GM18870 (cell line): ENCODE measurements at regions not wholly inside any gene's neighbourhood (a gene's known extent, or its start where the extent isn't known, plus 50 kb on each side); places are given as distances from the start of the nearest gene placed in this dataset.
"Not testable (repeated sequence)": the region's sequence is repeated elsewhere in the genome, so short reads cannot be mapped to it uniquely, and the experiment has no call there.

Source experiments
- ATAC-seq: cut with Tn5 transposase; IDR thresholded peaks from one replicate; pipeline ENCODE4 v1.9.1; 2021; ENCODE audit warnings: moderate library complexity; ENCODE audit not compliant: unreplicated experiment

DNA sequence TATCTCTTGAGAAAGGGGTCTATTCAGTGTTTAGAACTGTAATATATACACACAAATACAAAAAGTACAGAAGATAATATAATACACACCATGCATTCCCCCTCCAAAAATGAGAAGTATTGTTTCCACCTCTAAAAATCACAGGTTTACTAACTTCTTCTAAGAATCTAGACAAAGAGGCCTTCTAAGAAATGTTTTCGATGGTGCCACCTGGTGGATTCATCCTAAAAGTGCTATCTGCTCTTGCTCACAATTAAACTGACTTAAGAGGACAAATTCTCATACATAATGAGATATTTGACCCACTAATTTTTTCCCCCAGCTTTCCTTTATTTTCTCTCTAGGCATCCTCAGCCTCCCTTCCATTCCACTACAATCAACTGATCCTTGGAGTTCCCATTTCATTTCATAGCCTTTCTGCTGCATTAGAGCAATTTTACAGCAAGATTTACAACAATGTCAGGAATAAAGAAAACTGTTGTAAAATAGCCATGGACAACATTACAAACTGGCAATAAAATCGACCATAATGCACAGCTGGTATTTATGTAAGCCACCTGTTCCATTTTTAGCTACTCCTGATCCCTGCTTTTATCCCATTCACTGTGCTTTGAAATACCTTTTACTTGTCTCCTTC is 124.6 kb downstream of the ARRDC4 start:
- no peak for ATAC-seq

DNA sequence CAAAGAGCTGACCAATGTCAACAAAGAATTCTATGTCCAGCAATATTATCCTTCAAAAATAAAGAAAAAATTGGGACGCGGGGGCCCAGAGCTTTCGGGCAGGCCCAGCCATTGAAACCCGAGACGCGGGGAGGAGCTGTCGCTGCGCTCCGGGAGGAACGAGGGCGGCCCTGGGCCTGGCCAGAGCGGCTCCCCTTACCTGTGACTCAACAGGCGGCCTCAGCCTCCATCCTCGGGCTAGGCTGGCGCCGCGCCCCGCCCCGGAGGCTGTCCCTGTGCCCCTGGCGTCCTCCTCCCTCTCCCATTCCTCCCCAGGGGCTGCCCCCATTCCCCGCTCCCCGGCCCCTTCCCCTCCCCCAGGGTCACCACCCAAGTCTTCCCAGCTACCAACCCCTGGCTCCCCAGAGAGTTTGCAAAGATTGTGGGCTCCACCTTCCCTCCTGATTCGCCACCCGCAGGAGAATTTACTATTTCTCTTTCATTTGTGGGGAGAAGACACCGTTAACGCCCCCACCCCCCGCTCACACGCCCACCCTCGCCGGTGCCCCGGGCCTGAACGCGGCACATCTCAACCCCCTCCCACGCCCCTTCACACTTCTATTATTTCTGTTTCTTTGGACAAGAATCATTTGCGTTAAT is 127.9 kb downstream of the ARRDC4 start:
- not testable (repeated sequence) for ATAC-seq

DNA sequence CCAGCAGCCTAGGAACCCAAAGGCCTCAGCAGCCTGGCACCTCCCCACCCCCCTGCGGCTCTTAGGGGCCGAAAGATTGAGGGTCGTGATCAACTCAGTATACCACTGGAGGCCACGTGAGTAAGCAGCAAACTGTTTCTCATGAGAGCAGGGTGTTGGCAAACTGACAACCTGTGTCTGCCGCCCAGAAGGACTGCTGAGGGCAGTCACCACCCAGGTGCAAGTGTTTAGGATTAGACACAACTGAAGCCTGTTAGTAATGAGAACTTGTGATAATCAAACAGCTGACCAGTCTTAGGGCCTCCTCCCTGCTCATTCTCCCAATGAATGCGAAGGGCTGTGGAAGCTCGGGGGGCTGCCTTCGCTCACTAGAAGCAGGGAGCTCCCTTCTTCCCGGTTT is 128.8 kb downstream of the ARRDC4 start:
- not testable (repeated sequence) for ATAC-seq

DNA sequence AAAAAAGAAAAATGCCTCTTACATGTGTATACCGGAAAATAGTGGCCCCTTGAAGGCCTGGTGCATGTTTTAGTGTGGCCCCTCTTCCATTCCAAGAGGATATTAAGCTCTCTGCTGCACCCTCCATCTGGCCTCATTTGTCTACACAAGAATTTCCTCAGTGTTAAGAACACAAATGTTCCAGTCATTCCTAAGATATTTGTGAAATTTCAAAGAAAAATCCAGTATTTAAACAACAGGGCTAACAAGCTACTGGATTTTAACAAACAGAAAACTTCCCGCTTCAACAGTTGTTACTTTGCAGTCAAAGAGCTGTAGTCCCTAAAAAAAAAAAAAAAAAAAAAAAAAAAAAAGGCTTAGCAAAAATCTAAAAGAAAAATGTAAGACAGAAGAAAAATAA is 137.5 kb downstream of the ARRDC4 start:
- ATAC-seq, result not testable (repeated sequence)

DNA sequence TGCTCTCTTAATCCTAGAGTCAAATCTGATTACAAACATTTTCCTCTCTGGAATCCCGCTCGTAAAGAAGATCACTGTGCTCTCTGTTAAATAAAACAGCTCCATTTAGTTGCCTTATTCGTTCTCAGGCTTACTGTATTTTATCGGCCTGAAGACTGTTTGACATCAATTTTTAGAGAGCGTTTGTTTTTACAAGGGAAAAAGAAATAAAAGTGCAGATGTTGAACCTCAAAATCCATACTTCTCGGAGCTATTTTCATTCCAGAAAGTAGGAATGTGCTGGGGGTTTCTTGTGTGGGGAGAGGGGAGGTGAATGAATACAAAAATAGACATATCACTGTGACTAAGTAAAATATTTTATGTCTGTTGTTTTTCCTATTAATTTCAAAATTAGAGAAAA is 140.1 kb downstream of the ARRDC4 start:
- not testable (repeated sequence) for ATAC-seq

DNA sequence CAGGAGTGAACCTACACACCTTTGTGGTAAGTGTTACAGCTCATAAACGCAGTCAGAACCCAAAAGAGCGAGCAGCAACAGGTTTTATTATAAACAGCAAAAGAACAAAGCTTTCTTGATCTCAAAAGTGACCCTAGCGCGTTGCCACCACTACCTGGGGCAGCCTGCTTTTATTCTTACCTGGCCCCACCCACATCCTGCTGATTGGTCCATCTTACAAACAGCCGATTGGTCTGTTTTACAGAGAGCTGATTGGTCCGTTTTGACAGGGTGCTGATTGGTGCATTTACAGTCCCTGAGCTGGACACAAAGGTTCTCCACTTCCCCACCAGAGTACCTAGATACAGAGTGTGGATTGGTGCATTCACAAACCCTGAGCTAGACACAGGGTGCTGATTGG is 143.1 kb downstream of the ARRDC4 start:
- no peak for ATAC-seq

DNA sequence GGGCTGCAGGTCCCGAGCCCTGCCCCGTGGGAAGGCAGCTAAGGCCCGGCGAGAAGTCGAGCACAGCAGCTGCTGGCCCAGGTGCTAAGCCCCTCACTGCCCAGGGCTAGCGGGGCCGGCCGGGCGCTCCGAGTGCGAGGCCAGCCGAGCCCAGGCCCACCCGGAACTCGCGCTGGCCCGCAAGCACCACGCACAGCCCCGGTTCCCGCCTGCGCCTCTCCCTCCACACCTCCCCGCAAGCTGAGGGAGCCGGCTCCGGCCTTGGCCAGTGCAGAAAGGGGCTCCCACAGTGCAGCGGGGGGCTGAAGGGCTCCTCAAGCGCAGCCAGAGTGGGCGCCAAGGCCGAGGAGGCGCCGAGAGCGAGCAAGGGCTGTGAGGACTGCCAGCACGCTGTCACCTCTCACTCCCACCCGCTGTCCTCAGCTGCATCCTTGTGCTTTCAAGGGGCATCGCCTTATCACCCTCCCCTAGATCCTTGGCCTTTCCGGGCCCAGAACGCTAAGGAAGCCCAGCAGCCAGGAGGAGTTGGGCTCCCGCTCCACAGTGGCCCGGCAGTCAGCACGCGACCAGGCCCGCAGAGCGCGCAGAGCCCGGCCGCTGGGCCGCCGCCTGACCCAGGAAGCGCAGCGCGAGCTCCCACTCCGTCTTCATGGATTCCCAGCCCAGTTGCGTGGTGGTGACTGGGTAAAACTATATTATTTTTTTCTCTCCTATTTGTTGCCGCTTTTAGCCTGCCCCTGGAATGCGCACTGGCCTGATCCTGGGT is 144.1 kb downstream of the ARRDC4 start:
- ATAC-seq, result not testable (repeated sequence)

DNA sequence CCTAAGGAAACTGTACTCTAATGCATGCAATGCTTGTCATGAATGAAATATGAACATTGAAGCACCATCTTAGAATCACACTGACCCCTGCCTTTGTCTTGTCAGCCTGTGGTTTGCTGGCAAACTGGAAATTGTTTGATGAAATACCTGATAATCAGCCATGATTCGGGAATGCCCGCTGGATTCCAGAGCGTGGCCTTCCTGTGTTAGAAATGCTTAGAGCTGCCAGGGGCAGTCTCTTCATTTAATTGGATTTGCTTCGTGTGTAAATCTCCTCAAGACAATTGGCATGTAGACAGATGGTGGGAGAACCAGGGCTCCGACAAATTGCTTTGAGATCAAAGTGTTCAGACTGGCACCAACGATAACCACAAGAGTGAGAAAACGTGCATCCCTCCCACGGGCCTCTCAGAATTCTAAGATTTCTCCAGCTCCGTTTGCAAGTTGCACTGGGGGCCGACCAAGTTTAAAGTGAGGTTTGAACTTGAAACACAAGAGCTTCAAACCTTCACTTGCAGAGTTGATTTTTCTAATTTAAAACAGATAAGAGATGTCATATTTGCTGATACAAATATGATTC is 146.2 kb downstream of the ARRDC4 start:
- not testable (repeated sequence) for ATAC-seq

DNA sequence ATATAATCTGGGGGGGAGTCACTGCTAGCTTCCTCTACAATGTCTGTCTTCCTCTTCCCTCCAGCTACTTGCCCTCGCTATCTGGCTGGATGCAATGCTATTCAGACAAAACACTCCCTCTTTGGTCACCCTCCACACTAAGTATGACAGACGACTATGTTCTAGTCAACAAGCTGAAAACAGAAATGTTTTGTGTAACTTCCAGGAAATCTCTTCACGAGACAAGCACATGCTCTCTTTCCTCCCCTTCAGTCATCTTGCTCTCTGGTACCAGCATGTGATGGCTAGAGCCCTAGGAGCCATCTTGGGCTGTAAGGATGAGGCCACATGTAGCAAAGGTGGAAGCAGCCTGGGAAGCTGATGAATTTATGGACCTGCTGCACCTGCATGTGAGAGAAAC is 151.3 kb downstream of the ARRDC4 start:
- ATAC-seq, result no peak

DNA sequence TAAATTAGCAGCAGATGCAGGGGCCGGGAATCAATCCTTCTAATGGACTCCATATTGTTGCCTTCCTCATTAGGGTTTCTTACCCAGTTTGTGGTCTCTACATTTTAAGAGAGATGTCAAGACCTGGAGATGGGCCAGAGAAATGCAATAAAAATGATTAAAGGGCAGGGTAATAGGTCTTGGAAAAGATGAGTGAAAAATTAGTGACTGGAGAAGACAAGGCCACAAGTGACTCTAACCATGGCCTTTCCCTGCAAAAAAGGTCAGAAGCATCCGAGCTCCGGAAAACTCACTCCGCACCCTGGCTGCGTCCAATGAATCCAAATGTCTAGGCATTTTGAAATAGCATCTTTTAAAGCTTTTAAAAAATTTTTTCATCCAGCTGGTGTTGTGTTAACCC is 152.8 kb downstream of the ARRDC4 start:
- no peak for ATAC-seq

DNA sequence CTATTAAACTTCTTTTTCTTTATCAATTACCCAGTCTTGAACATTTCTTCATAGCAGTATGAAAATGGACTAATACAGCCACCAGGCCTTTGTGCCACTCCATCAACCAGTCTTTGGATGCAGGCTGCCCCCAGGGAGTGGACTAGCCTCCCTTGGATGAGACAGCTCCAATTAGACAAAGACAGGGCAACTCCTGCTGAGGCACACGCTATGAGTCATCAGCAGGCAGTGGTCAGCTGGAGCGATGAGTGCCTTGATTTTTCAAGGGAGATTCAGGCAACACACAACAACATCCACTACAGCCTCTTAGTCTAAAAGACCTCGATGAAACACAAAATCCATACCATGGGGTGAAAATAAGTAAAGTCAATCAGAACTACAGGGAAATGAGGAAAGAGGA is 160.1 kb downstream of the ARRDC4 start:
- no peak for ATAC-seq

DNA sequence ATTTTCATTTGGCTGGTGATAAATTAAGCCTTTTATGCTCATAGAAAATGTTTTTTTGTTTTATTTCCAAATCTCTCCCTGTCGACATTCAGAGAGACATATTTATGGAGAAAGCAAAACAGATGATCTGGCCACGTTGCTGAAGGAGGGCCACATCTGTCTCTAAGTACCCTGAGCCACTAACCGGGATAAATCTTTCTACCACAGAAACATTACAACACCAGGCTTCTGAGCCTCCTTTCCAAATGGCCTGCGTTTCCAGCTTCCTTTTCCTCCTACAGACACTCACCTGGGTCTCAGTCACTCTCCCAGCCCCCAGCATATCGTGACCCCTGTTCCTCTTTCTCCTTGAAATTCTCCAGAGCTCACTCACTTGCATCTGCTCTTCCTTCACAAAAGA is 161.0 kb downstream of the ARRDC4 start:
- no peak for ATAC-seq

DNA sequence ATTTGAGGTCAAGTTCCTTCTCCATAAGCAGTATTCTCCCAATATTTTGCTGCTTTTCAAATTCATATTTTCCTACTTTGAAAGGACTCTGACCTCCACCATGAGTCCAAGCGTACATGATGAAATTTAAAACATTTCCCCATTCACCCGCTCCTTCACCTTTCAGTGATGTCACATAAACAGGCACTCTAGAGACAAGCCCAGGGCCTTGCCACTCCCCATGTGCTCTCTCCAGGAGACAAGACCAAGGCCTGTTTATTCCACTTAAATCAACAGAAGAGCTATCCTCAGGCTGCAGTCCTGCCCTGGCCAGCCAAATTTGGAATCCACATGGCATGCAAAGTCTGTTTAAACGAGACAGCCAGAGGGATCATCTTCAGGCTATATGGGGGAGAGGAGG is 161.5 kb downstream of the ARRDC4 start:
- no peak for ATAC-seq

DNA sequence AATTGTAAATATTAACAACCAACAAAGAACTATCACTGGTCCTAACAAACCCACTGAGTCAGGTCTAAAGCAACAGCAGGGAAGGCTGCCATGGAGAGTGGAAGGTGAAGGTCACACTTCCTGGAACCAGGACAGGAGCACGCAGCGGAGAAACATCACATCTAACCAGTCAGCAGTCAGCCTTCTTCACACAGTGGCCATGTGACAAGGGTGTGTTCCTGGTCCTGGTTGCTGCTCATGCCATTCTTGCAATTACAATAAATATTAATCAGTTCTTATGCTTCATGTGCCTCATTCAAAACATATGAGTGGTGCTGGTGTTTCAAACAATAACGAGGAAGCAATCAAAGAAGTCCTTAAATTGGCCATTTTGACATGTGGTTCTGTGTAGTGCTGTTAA is 162.8 kb downstream of the ARRDC4 start:
- no peak for ATAC-seq

DNA sequence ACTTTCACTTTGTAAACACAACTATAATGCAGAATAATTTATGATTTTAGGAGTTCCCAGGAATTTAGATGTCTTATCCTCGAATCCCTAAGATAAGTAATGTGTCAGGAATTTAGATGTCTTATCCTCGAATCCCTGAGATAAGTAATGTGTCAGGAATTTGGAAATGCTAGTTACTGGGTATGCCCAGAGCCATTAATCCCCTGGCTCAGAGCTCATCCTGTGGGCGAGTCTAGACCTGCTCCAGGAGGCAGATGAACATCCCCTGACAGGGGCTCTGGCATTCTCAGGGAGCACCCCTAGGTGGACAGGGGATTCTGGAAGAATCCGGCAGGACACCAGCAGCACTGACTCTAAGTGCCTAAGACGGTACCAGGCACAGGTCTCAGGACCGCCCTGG is 163.3 kb downstream of the ARRDC4 start:
- no peak for ATAC-seq

DNA sequence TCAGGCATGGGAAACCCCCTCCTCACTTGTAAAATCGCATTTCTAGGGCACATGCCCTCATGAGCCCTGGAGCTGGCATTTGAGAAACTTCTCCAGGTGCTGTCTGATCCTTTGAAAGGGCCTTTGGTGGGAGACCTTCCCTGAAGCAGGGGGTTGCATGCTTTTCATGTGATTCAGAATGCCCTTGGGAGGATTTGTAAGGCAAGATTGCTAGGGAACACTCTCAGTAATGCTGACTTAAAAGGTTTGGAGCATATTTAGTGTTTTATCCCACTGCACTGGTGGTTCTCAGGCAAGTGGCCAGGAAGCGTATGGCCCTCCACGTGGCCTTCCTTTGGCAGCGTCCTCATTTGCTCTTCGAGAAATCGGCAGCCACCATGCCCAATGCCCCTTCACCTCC is 164.1 kb downstream of the ARRDC4 start:
- no peak for ATAC-seq

DNA sequence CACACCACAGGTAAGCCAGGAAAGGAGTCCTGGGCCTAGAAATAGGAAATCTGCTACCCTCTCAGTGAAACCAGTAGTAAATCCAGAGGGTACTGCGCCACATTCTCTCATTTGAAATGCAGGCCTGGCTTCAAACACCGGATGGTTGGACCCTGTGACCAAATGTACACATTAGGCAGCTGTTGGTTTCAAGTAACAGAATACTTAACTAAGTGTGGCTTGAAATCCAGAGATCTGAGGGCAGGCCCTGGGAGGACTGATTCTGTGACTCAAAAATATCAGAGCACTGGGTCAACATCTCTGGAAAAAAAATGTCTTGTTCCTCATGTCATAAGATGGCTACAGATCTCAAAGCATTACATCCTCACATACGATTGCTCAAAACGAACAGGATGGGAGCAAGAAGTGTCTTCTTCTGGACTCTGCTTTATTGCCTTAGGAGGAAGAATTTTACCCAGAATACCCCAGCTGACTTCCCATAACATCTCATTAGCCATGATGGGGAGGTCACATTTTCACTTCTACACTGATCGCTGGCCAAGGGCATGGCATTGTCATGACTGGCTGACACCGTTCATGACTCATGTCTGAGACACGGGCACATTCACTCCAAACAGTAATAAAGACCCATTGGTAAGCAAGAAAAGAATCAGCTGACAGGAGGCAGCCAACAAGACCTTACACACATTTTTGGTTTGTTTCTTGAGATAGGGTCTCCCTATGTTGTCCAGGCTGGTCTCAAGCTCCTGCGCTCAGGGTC is 166.0 kb downstream of the ARRDC4 start:
- ATAC-seq, result no peak

DNA sequence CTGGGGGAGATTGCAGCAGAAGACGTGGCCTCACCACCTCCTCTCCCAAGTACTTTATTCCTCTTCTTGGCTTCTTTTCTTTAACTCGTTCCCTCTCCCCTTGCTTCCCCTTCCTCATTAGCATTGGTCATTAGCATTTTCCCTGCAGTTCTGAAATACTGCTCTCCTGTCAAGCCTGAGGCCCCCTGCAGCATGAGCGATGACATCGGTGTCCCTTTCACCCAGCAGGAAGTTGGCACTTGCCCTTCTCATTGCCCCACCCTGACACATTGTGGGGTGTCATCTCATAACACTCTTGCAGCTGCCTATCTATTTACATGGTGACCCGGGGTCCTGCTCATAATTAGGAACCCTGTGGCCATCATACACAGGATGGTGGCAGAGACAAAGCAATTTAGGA is 167.1 kb downstream of the ARRDC4 start:
- ATAC-seq, result no peak

DNA sequence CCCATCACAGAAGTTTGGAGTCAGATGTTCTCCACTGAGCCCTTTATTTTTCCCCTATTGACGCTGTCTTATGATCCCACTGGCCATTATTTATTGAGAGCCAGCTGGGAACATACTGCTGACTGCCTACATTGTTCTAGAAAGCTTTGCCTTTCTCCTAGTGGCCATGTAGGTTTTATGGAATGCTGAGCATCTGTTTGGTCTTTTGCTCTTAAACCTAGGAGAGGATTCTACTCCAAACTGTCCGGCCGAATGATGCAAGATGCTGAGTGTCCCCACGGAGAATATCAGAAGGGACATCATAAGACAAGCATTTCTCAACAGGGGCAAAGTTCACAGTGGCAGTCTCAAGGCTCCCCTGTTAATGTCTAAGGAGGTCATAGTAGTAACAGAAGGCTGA is 171.4 kb downstream of the ARRDC4 start:
- ATAC-seq, result no peak

DNA sequence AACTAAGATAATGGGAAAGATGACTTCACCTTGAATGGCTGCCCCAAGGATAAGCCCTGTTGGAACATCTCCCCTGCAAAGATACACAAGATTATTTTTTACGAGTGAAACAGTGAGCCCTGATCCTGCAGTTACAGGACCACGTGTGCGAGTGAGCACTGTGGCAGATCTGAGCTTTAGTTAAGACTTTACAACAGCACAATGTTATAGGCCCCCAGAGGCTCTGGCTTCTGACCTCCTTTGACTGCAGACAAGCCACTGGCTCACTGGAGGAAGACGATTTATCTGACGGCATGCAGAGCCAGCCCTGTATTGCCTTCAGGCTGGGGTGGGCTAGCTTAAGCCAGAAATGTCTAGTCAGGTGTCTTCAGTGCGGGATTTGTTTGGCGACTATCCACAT is 174.4 kb downstream of the ARRDC4 start:
- ATAC-seq, result no peak

DNA sequence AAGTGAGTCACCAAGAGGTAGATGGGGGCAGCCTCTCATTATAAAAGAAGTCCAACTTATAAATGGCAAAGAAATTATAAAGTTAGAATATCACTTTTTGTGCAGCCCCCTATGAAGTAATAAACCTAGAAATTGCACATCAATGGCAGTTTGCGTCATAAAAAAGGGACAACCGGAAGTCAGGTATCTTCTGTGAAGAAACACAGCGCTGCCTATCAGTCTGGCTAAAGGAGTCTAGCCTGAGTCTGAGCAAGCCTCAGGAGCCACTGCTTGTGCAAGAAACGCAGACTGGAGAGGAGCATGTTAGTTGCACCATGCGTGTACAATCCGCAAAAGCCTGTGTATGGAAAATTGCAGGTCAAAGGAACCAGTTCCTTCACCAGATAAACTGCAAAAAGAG is 178.4 kb downstream of the ARRDC4 start:
- ATAC-seq, result no peak
